ENCODE measurements at regions not wholly inside any gene's neighbourhood (a gene's known extent, or its start where the extent isn't known, plus 50 kb on each side); places are given as distances from the start of the nearest gene placed in this dataset.

- Histone ChIP-seq H3K4me1 (ENCODE audit: low read length) (no peaks in the 10 kb centered on the region), H3K9me2 (replicated peaks; ENCODE audit: insufficient read depth, low read length) (no peaks in the 10 kb centered on the region), H2AFZ (ENCODE audit: low read length) (no peak overlapping the region), H3K9ac (ENCODE audit: low read length) (no peak overlapping the region), H3K27me3 (replicated peaks; ENCODE audit: insufficient read depth, low read length) (no peaks in the 10 kb centered on the region), H3F3A (ENCODE audit: insufficient read depth, low read length) (no peaks in the 10 kb centered on the region), H3K4me3 (ENCODE audit: low read length) (no peak overlapping the region), H3K9me3 (replicated peaks; ENCODE audit: insufficient read depth, low read length) (no peaks in the 10 kb centered on the region), H3K36me3 (replicated peaks; ENCODE audit: insufficient read depth, low read length) (no peaks in the 10 kb centered on the region), H4K20me1 (ENCODE audit: insufficient read depth, low read length) (no peaks in the 10 kb centered on the region), H3K79me2 (ENCODE audit: low read length) (no peaks in the 10 kb centered on the region), H3K4me2 (ENCODE audit: low read depth, low read length) (no peak overlapping the region), H3K27ac (ENCODE audit: low read length) (no peak overlapping the region)
- TF ChIP-seq EZH2 (optimal IDR thresholded peaks at IDR 0.05; ENCODE audit: low read depth, low read length), result no peak
- TF ChIP-seq EZH2phosphoT487 (IDR thresholded peaks at IDR 0.05; ENCODE audit: low read length), result no peak
- TF ChIP-seq CTCF (IDR thresholded peaks at IDR 0.05; ENCODE audit: low read length), result no peak
- DNase-seq, result no peak
These were observed 97.0 kb downstream of the TTC32 start for GRCh38 chr2:19804639-19805260.

- Histone ChIP-seq H3K79me2 (ENCODE audit: low read length) (no peaks in the 10 kb centered on the region), H3K4me2 (ENCODE audit: low read depth, low read length) (no peak overlapping the region), H3K27ac (ENCODE audit: low read length) (no peak overlapping the region), H3K9ac (ENCODE audit: low read length) (no peak overlapping the region), H3K36me3 (replicated peaks; ENCODE audit: insufficient read depth, low read length) (no peaks in the 10 kb centered on the region), H3K9me2 (replicated peaks; ENCODE audit: insufficient read depth, low read length) (no peaks in the 10 kb centered on the region), H3K27me3 (replicated peaks; ENCODE audit: insufficient read depth, low read length) (no peaks in the 10 kb centered on the region), H3K4me3 (ENCODE audit: low read length) (no peak overlapping the region), H3F3A (ENCODE audit: insufficient read depth, low read length) (no peaks in the 10 kb centered on the region), H2AFZ (ENCODE audit: low read length) (no peak overlapping the region), H3K4me1 (ENCODE audit: low read length) (no peaks in the 10 kb centered on the region), H3K9me3 (replicated peaks; ENCODE audit: insufficient read depth, low read length) (no peaks in the 10 kb centered on the region), H4K20me1 (ENCODE audit: insufficient read depth, low read length) (no peaks in the 10 kb centered on the region)
- no peak for DNase-seq
- TF ChIP-seq EZH2 (optimal IDR thresholded peaks at IDR 0.05; ENCODE audit: low read depth, low read length) (no peak), EZH2phosphoT487 (IDR thresholded peaks at IDR 0.05; ENCODE audit: low read length) (no peak), CTCF (IDR thresholded peaks at IDR 0.05; ENCODE audit: low read length) (no peak)
These were observed 99.5 kb downstream of the TTC32 start for GRCh38 chr2:19802086-19802841.

GRCh38 chr2:19801367-19802080, 100.3 kb downstream of the TTC32 start:
- H3K9ac ChIP-seq (ENCODE audit: low read length), result no peak overlapping the region
- no peaks in the 10 kb centered on the region for H3K36me3 ChIP-seq (replicated peaks; ENCODE audit: insufficient read depth, low read length)
- H3F3A ChIP-seq (ENCODE audit: insufficient read depth, low read length), result no peaks in the 10 kb centered on the region
- no peaks in the 10 kb centered on the region for H4K20me1 ChIP-seq (ENCODE audit: insufficient read depth, low read length)
- H3K27me3 ChIP-seq (replicated peaks; ENCODE audit: insufficient read depth, low read length), result no peaks in the 10 kb centered on the region
- no peak overlapping the region for H3K4me2 ChIP-seq (ENCODE audit: low read depth, low read length)
- no peaks in the 10 kb centered on the region for H3K4me1 ChIP-seq (ENCODE audit: low read length)
- TF ChIP-seq CTCF (IDR thresholded peaks at IDR 0.05; ENCODE audit: low read length), result no peak
- TF ChIP-seq EZH2phosphoT487 (IDR thresholded peaks at IDR 0.05; ENCODE audit: low read length), result no peak
- no peak for TF ChIP-seq EZH2 (optimal IDR thresholded peaks at IDR 0.05; ENCODE audit: low read depth, low read length)
- no peaks in the 10 kb centered on the region for H3K9me3 ChIP-seq (replicated peaks; ENCODE audit: insufficient read depth, low read length)
- no peak overlapping the region for H3K4me3 ChIP-seq (ENCODE audit: low read length)
- no peaks in the 10 kb centered on the region for H3K79me2 ChIP-seq (ENCODE audit: low read length)
- no peak overlapping the region for H3K27ac ChIP-seq (ENCODE audit: low read length)
- no peak for DNase-seq
- no peaks in the 10 kb centered on the region for H3K9me2 ChIP-seq (replicated peaks; ENCODE audit: insufficient read depth, low read length)
- H2AFZ ChIP-seq (ENCODE audit: low read length), result no peak overlapping the region

Data from MM.1S (cell line).